Activated naive CD4-positive, alpha-beta T cell treated with anti-CD3 and anti-CD28 coated beads, Interleukin-2, amount 50 U/mL, for 72 hours (primary cell): ENCODE measurements at regions not wholly inside any gene's neighbourhood (a gene's known extent, or its start where the extent isn't known, plus 50 kb on each side); places are given as distances from the start of the nearest gene placed in this dataset.
"Not testable (repeated sequence)": the region's sequence is repeated elsewhere in the genome, so short reads cannot be mapped to it uniquely, and the experiment has no call there.

Source experiments
- ATAC-seq, 2 donors: fragments of 150-1000 bp; cut with Tn5 transposase; 2 replicates each; pipeline ENCODE4 v1.10.0; 2021; ENCODE audit warnings: mild to moderate bottlenecking in 2 of 2, moderate library complexity in 2 of 2
- DNase-seq, 2 donors: peaks; one replicate each; pipeline ENCODE4 v3.0.0; 2021 to 2022; ENCODE audit warnings: low spot score in 2 of 2
- H3K27ac Mint-ChIP-seq, 2 donors: one replicate each; pipeline ENCODE4 v1.8.0; 2022; ENCODE audit warnings: mild to moderate bottlenecking in 2 of 2, mixed read lengths in 2 of 2
- H3K36me3 Mint-ChIP-seq, 2 donors: one replicate each; pipeline ENCODE4 v1.8.0; 2022; ENCODE audit warnings: mixed read lengths in 2 of 2
- H3K9me3 Mint-ChIP-seq, 2 donors: one replicate each; pipeline ENCODE4 v1.8.0; 2022; ENCODE audit warnings: mixed read lengths in 2 of 2

GRCh38 chr11:29600151-29600575, 416.7 kb downstream of the KCNA4 start:
- ATAC-seq, H3K36me3 Mint-ChIP-seq, H3K27ac Mint-ChIP-seq, DNase-seq: not testable (repeated sequence)
- peaks cover 5 to 13% of the 10 kb centered on the region in 2 donors for H3K9me3 Mint-ChIP-seq

GRCh38 chr11:29584342-29584741, 432.5 kb downstream of the KCNA4 start:
- DNase-seq, result no peak
- H3K27ac Mint-ChIP-seq, result no peak overlapping the region
- ATAC-seq, result no peak
- H3K9me3 Mint-ChIP-seq, result peaks cover 5 to 13% of the 10 kb centered on the region in 2 donors
- no peaks in the 10 kb centered on the region for H3K36me3 Mint-ChIP-seq

- DNase-seq (no peak), ATAC-seq (no peak)
- H3K27ac Mint-ChIP-seq, result no peak overlapping the region
- H3K36me3 Mint-ChIP-seq, result no peaks in the 10 kb centered on the region
- peaks cover 10 to 19% of the 10 kb centered on the region in 2 donors for H3K9me3 Mint-ChIP-seq
These were observed 438.0 kb downstream of the KCNA4 start for GRCh38 chr11:29578806-29579205.

GRCh38 chr11:29564486-29564885, 452.3 kb downstream of the KCNA4 start:
- ATAC-seq, result no peak
- Mint-ChIP-seq H3K36me3 (peaks cover 0 to 8% of the 10 kb centered on the region in 2 donors), H3K27ac (no peak overlapping the region), H3K9me3 (peaks cover 18 to 23% of the 10 kb centered on the region in 2 donors)
- no peak for DNase-seq

GRCh38 chr11:29562183-29562582, 454.6 kb downstream of the KCNA4 start:
- DNase-seq, result no peak
- H3K27ac Mint-ChIP-seq, result no peak overlapping the region
- H3K9me3 Mint-ChIP-seq, result peaks cover 5 to 6% of the 10 kb centered on the region in 2 donors
- H3K36me3 Mint-ChIP-seq, result no peaks in the 10 kb centered on the region
- ATAC-seq, result no peak

- DNase-seq, result no peak
- Mint-ChIP-seq H3K9me3 (peaks cover 0 to 12% of the 10 kb centered on the region in 2 donors), H3K27ac (no peak overlapping the region), H3K36me3 (no peaks in the 10 kb centered on the region)
- ATAC-seq, result no peak
These were observed 462.8 kb downstream of the KCNA4 start for GRCh38 chr11:29553990-29554389.

- peaks cover 11 to 21% of the 10 kb centered on the region in 2 donors for H3K9me3 Mint-ChIP-seq
- ATAC-seq, result no peak
- H3K36me3 Mint-ChIP-seq, result no peaks in the 10 kb centered on the region
- no peak overlapping the region for H3K27ac Mint-ChIP-seq
- no peak for DNase-seq
These were observed 478.3 kb downstream of the KCNA4 start for GRCh38 chr11:29538339-29539036.

GRCh38 chr11:29534836-29535235, 482.0 kb downstream of the KCNA4 start:
- no peak for DNase-seq
- Mint-ChIP-seq H3K27ac (no peak overlapping the region), H3K36me3 (no peaks in the 10 kb centered on the region), H3K9me3 (peaks cover 5 to 17% of the 10 kb centered on the region in 2 donors)
- no peak for ATAC-seq

GRCh38 chr11:29530961-29531360, 485.9 kb downstream of the KCNA4 start:
- no peak for ATAC-seq
- DNase-seq, result no peak
- Mint-ChIP-seq H3K9me3 (peaks cover 13 to 16% of the 10 kb centered on the region in 2 donors), H3K36me3 (peaks cover 0 to 6% of the 10 kb centered on the region in 2 donors), H3K27ac (no peak overlapping the region)

GRCh38 chr11:29527391-29527936, 489.4 kb downstream of the KCNA4 start:
- peaks cover 0 to 6% of the 10 kb centered on the region in 2 donors for H3K36me3 Mint-ChIP-seq
- no peak for DNase-seq
- no peak overlapping the region for H3K27ac Mint-ChIP-seq
- no peak for ATAC-seq
- peaks cover 8 to 15% of the 10 kb centered on the region in 2 donors for H3K9me3 Mint-ChIP-seq

- H3K27ac Mint-ChIP-seq, result no peak overlapping the region
- DNase-seq, result no peak
- peaks cover 5 to 23% of the 10 kb centered on the region in 2 donors for H3K36me3 Mint-ChIP-seq
- ATAC-seq, result no peak
- peaks cover 22 to 27% of the 10 kb centered on the region in 2 donors for H3K9me3 Mint-ChIP-seq
These were observed 498.2 kb downstream of the KCNA4 start for GRCh38 chr11:29518389-29519174.

- no peak for ATAC-seq
- Mint-ChIP-seq H3K36me3 (no peaks in the 10 kb centered on the region), H3K9me3 (peaks cover 5 to 16% of the 10 kb centered on the region in 2 donors), H3K27ac (no peak overlapping the region)
- DNase-seq, result no peak
These were observed 505.4 kb downstream of the KCNA4 start for GRCh38 chr11:29511394-29511793.

- no peak for ATAC-seq
- no peak for DNase-seq
- Mint-ChIP-seq H3K9me3 (peaks cover 5 to 17% of the 10 kb centered on the region in 2 donors), H3K27ac (no peak overlapping the region), H3K36me3 (no peaks in the 10 kb centered on the region)
These were observed 509.5 kb downstream of the KCNA4 start for GRCh38 chr11:29507376-29507775.

- no peaks in the 10 kb centered on the region for H3K36me3 Mint-ChIP-seq
- peaks cover 5 to 14% of the 10 kb centered on the region in 2 donors for H3K9me3 Mint-ChIP-seq
- H3K27ac Mint-ChIP-seq, result no peak overlapping the region
- ATAC-seq, result no peak
- DNase-seq, result no peak
These were observed 521.2 kb downstream of the KCNA4 start for GRCh38 chr11:29495676-29496075.

GRCh38 chr11:29490938-29491337, 525.9 kb downstream of the KCNA4 start:
- H3K27ac Mint-ChIP-seq, result no peak overlapping the region
- ATAC-seq, result no peak
- H3K36me3 Mint-ChIP-seq, result no peaks in the 10 kb centered on the region
- no peak for DNase-seq
- peaks cover 8 to 9% of the 10 kb centered on the region in 2 donors for H3K9me3 Mint-ChIP-seq

GRCh38 chr11:29486301-29486700, 530.5 kb downstream of the KCNA4 start:
- no peaks in the 10 kb centered on the region for H3K36me3 Mint-ChIP-seq
- no peak for DNase-seq
- peaks cover 3 to 8% of the 10 kb centered on the region in 2 donors for H3K9me3 Mint-ChIP-seq
- no peak for ATAC-seq
- H3K27ac Mint-ChIP-seq, result no peak overlapping the region

GRCh38 chr11:29485641-29486040, 531.2 kb downstream of the KCNA4 start:
- Mint-ChIP-seq H3K27ac (no peak overlapping the region), H3K9me3 (peaks cover 3 to 8% of the 10 kb centered on the region in 2 donors), H3K36me3 (no peaks in the 10 kb centered on the region)
- DNase-seq (no peak), ATAC-seq (no peak)
